HepG2 (cell line): ENCODE measurements at regions not wholly inside any gene's neighbourhood (a gene's known extent, or its start where the extent isn't known, plus 50 kb on each side); places are given as distances from the start of the nearest gene placed in this dataset.

Source experiments
- CEBPB ChIP-seq: IDR thresholded peaks from 2 replicates; pipeline ENCODE4 v1.6.1; 2011; ENCODE audit warnings: low read depth, low read length, improper control_type of control experiment, borderline replicate concordance
- POLR2A ChIP-seq, 2 experiments: IDR thresholded peaks; 2 replicates each; pipeline ENCODE4 v1.6.1; 2011; ENCODE audit warnings: low read depth in 2 of 2, low read length in 2 of 2, mild to moderate bottlenecking in 1 of 2, moderate library complexity in 1 of 2; ENCODE audit not compliant: insufficient read depth in 1 of 2
- UBTF ChIP-seq: sonication (generic); formaldehyde crosslinking; IDR thresholded peaks from 2 replicates; pipeline ENCODE4 v1.4.0; 2020; ENCODE audit warnings: mild to moderate bottlenecking, missing genetic modification reagents

- TF ChIP-seq POLR2A (IDR thresholded peaks at IDR 0.05; ENCODE audit: insufficient read depth in 1 of 2, low read depth in 2 of 2, low read length in 2 of 2) (no peak), CEBPB (no peak), UBTF (CRISPR knock-in tag) (no peak)
Measured at GRCh38 chr4:32633421-32633820, 1913.3 kb downstream of the PCDH7 start.
